ENCODE measurements at regions not wholly inside any gene's neighbourhood (a gene's known extent, or its start where the extent isn't known, plus 50 kb on each side); places are given as distances from the start of the nearest gene placed in this dataset.
"Not testable (repeated sequence)": the region's sequence is repeated elsewhere in the genome, so short reads cannot be mapped to it uniquely, and the experiment has no call there.

- peak; percentile 93 for TF ChIP-seq CTCF (conservative IDR thresholded peaks at IDR 0.05; ENCODE audit: low read length)
- DNase-seq (ENCODE audit: low read depth): peak; percentile 38
- H3K4me3 ChIP-seq (ENCODE audit: low read length): no peak overlapping the region
Observed at GRCh38 chr7:80018941-80019808, 115.5 kb upstream of the GNAI1 start.

- TF ChIP-seq CTCF (conservative IDR thresholded peaks at IDR 0.05; ENCODE audit: low read length): no peak
- no peak for DNase-seq (ENCODE audit: low read depth)
- H3K4me3 ChIP-seq (ENCODE audit: low read length): no peak overlapping the region
Observed at GRCh38 chr7:80017101-80017698, 117.4 kb upstream of the GNAI1 start.

- TF ChIP-seq CTCF (conservative IDR thresholded peaks at IDR 0.05; ENCODE audit: low read length): no peak
- DNase-seq (ENCODE audit: low read depth): peak; percentile 28
- H3K4me3 ChIP-seq (ENCODE audit: low read length): no peak overlapping the region
Observed at GRCh38 chr7:80014511-80014910, 120.1 kb upstream of the GNAI1 start.

GRCh38 chr7:80008039-80008438, 126.6 kb upstream of the GNAI1 start:
- DNase-seq (ENCODE audit: low read depth): no peak
- no peak for TF ChIP-seq CTCF (conservative IDR thresholded peaks at IDR 0.05; ENCODE audit: low read length)
- H3K4me3 ChIP-seq (ENCODE audit: low read length): no peak overlapping the region

GRCh38 chr7:80002865-80003264, 131.8 kb upstream of the GNAI1 start:
- TF ChIP-seq CTCF (conservative IDR thresholded peaks at IDR 0.05; ENCODE audit: low read length): no peak
- H3K4me3 ChIP-seq (ENCODE audit: low read length): no peak overlapping the region
- DNase-seq (ENCODE audit: low read depth): no peak

GRCh38 chr7:79998363-79998762, 136.3 kb upstream of the GNAI1 start:
- DNase-seq (ENCODE audit: low read depth): no peak
- H3K4me3 ChIP-seq (ENCODE audit: low read length): no peak overlapping the region
- TF ChIP-seq CTCF (conservative IDR thresholded peaks at IDR 0.05; ENCODE audit: low read length): no peak

GRCh38 chr7:79997345-79997744, 137.3 kb upstream of the GNAI1 start:
- TF ChIP-seq CTCF (conservative IDR thresholded peaks at IDR 0.05; ENCODE audit: low read length): no peak
- no peak for DNase-seq (ENCODE audit: low read depth)
- H3K4me3 ChIP-seq (ENCODE audit: low read length): no peak overlapping the region

- not testable (repeated sequence) for DNase-seq (ENCODE audit: low read depth); H3K4me3 ChIP-seq (ENCODE audit: low read length)
Observed at GRCh38 chr7:79995741-79996140, 138.9 kb upstream of the GNAI1 start.
